Neuronal stem cell (in vitro differentiated cells): ENCODE measurements at regions not wholly inside any gene's neighbourhood (a gene's known extent, or its start where the extent isn't known, plus 50 kb on each side); places are given as distances from the start of the nearest gene placed in this dataset.
"Not testable (repeated sequence)": the region's sequence is repeated elsewhere in the genome, so short reads cannot be mapped to it uniquely, and the experiment has no call there.

ENCODE experiments used
- DNase-seq: peaks from one replicate; pipeline ENCODE4 v3.0.0-alpha.2; 2013; ENCODE audit warnings: low spot score
- H2AFZ ChIP-seq: one replicate; pipeline ENCODE4 v1.6.1; 2013; ENCODE audit warnings: mild to moderate bottlenecking, low read length, inconsistent platforms
- H2AK5ac ChIP-seq: 2 replicates; pipeline ENCODE4 v1.6.1; 2013; ENCODE audit warnings: low read depth, mild to moderate bottlenecking, inconsistent platforms, low read length, moderate library complexity, mixed read lengths
- H2BK120ac ChIP-seq: 2 replicates; pipeline ENCODE4 v1.6.1; 2013; ENCODE audit warnings: low read depth, mild to moderate bottlenecking, inconsistent platforms, low read length, moderate library complexity, mixed read lengths
- H2BK12ac ChIP-seq: one replicate; pipeline ENCODE4 v1.6.1; 2013; ENCODE audit warnings: low read length, inconsistent platforms
- H2BK15ac ChIP-seq: 2 replicates; pipeline ENCODE4 v1.6.1; 2013; ENCODE audit warnings: mild to moderate bottlenecking, low read length, inconsistent platforms, mixed read lengths
- H2BK5ac ChIP-seq: one replicate; pipeline ENCODE4 v1.6.1; 2013; ENCODE audit warnings: inconsistent platforms, mild to moderate bottlenecking, low read length, moderate library complexity
- H3K14ac ChIP-seq: one replicate; pipeline ENCODE4 v1.6.1; 2013; ENCODE audit warnings: low read length, inconsistent platforms
- H3K18ac ChIP-seq: 2 replicates; pipeline ENCODE4 v1.6.1; 2013; ENCODE audit warnings: low read length, inconsistent platforms
- H3K23ac ChIP-seq: 2 replicates; pipeline ENCODE4 v1.6.1; 2013; ENCODE audit warnings: low read depth, mild to moderate bottlenecking, mixed read lengths, low read length, inconsistent platforms; ENCODE audit not compliant: poor library complexity
- H3K27ac ChIP-seq: replicated peaks from 3 replicates; pipeline ENCODE4 v1.5.1; 2013; ENCODE audit warnings: low read length, inconsistent platforms
- H3K27me3 ChIP-seq, 3 experiments: 2 replicates each; pipeline ENCODE4 v1.6.1; 2013; ENCODE audit warnings: low read length in 3 of 3, mild to moderate bottlenecking in 2 of 3, inconsistent platforms in 1 of 3, low read depth in 1 of 3, mixed read lengths in 1 of 3, moderate library complexity in 1 of 3; ENCODE audit not compliant: control insufficient read depth in 3 of 3, insufficient read depth in 3 of 3
- H3K36me3 ChIP-seq, 2 donors: replicated peaks in 1 of 2; 2 replicates each; pipeline ENCODE4 v1.6.1; 2013; ENCODE audit warnings: low read length in 2 of 2; ENCODE audit not compliant: control insufficient read depth in 2 of 2, insufficient read depth in 2 of 2
- H3K4ac ChIP-seq: 2 replicates; pipeline ENCODE4 v1.6.1; 2013; ENCODE audit warnings: inconsistent platforms, mild to moderate bottlenecking, low read length, moderate library complexity
- H3K4me1 ChIP-seq, 2 donors: 1 replicate in 1 of 2; 2 replicates in 1 of 2; pipeline ENCODE4 v1.6.1; 2013; ENCODE audit warnings: low read length in 2 of 2, low read depth in 1 of 2; ENCODE audit not compliant: control insufficient read depth in 2 of 2, insufficient read depth in 1 of 2
- H3K4me2 ChIP-seq: one replicate; pipeline ENCODE4 v1.6.1; 2013; ENCODE audit warnings: mild to moderate bottlenecking, low read length, inconsistent platforms; ENCODE audit not compliant: insufficient read depth, poor library complexity, severe bottlenecking
- H3K4me3 ChIP-seq, 2 donors: 2 replicates each; pipeline ENCODE4 v1.5.1; 2013; ENCODE audit warnings: low read length in 2 of 2, mild to moderate bottlenecking in 2 of 2, inconsistent platforms in 1 of 2, moderate library complexity in 1 of 2
- H3K79me1 ChIP-seq: one replicate; pipeline ENCODE4 v1.6.1; 2013; ENCODE audit warnings: low read depth, mild to moderate bottlenecking, inconsistent platforms, low read length, moderate library complexity
- H3K9ac ChIP-seq: one replicate; pipeline ENCODE4 v1.6.1; 2013; ENCODE audit warnings: mild to moderate bottlenecking, low read depth, low read length, inconsistent platforms; ENCODE audit not compliant: poor library complexity
- H3K9me3 ChIP-seq, 2 donors: replicated peaks in 1 of 2; 2 replicates each; pipeline versions ENCODE3 to v1.6.1; 2013; ENCODE audit warnings: low read length in 2 of 2, mild to moderate bottlenecking in 2 of 2, inconsistent platforms in 1 of 2, low read depth in 1 of 2, mixed read lengths in 1 of 2, moderate library complexity in 1 of 2; ENCODE audit not compliant: control insufficient read depth in 2 of 2, insufficient read depth in 1 of 2
- H4K8ac ChIP-seq: one replicate; pipeline ENCODE4 v1.6.1; 2013; ENCODE audit warnings: low read depth, mild to moderate bottlenecking, inconsistent platforms, low read length, moderate library complexity
- H4K91ac ChIP-seq: one replicate; pipeline ENCODE4 v1.6.1; 2013; ENCODE audit warnings: low read length, low read depth, mild to moderate bottlenecking, inconsistent platforms; ENCODE audit not compliant: poor library complexity
- WGBS, 2 donors: extraction: QIAGEN DNeasy Blood & Tissue Kit; methylation state at CpG; one replicate each; pipeline ENCODE4 v1.1.7; 2013; ENCODE audit warnings: missing lambda C conversion rate in 2 of 2, mixed read lengths in 1 of 2; ENCODE audit not compliant: insufficient read length in 2 of 2, insufficient replicate concordance in 1 of 2; ENCODE audit errors: extremely low coverage in 2 of 2; 5-methylcytosine and 5-hydroxymethylcytosine counted together

- H2BK5ac ChIP-seq = no peak overlapping the region
- no peaks in the 10 kb centered on the region for H3K4me1 ChIP-seq
- H3K14ac ChIP-seq = no peak overlapping the region
- H3K79me1 ChIP-seq = no peaks in the 10 kb centered on the region
- no peak overlapping the region for H2BK15ac ChIP-seq
- H3K4me3 ChIP-seq = no peak overlapping the region
- no peak overlapping the region for H3K4ac ChIP-seq
- no CpG with 5 or more reads among the region's 2 CpGs for WGBS, 2 donors
- no peak overlapping the region for H4K8ac ChIP-seq
- H2BK120ac ChIP-seq = no peak overlapping the region
- H3K18ac ChIP-seq = no peak overlapping the region
- H3K9ac ChIP-seq = no peak overlapping the region
- no peak overlapping the region for H2AK5ac ChIP-seq
- no peaks in the 10 kb centered on the region for H3K9me3 ChIP-seq
- DNase-seq = no peak
- no peak overlapping the region for H4K91ac ChIP-seq
- no peak overlapping the region for H3K4me2 ChIP-seq
- H3K27ac ChIP-seq = no peak overlapping the region
- no peak overlapping the region for H2AFZ ChIP-seq
- no peaks in the 10 kb centered on the region for H3K36me3 ChIP-seq
- H3K27me3 ChIP-seq = no peaks in the 10 kb centered on the region
- H2BK12ac ChIP-seq = no peak overlapping the region
- H3K23ac ChIP-seq = no peak overlapping the region
These were observed 56.5 kb upstream of the COL5A2 start for GRCh38 chr2:189236066-189236465.

DNA sequence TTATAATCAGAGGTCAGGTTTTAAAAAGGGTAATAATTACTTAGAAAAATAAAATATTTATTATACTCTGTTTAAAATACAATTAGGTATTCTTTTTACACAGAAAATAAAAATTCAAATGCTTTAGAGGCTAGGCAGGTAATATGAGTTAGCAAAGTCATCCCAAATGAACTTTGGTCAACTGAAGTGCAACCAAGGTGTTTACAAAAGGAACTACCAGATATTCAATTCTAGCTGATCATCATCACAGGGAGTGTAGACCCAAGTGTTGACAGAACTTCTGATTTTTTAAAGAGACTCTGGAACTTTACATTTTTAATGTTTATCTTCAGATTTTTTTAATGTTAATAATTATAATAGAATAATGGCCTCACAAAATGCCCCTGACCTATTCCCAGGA is 59.3 kb upstream of the COL5A2 start:
- H3K14ac ChIP-seq = no peak overlapping the region
- H3K79me1 ChIP-seq = no peaks in the 10 kb centered on the region
- no peaks in the 10 kb centered on the region for H3K9me3 ChIP-seq
- no peak overlapping the region for H2BK5ac ChIP-seq
- H3K9ac ChIP-seq = no peak overlapping the region
- H3K18ac ChIP-seq = no peak overlapping the region
- no peak overlapping the region for H2BK120ac ChIP-seq
- H2AK5ac ChIP-seq = no peak overlapping the region
- no peak for DNase-seq
- no peak overlapping the region for H2BK15ac ChIP-seq
- no peak overlapping the region for H3K4me3 ChIP-seq
- no peak overlapping the region for H2BK12ac ChIP-seq
- no peak overlapping the region for H3K4ac ChIP-seq
- H3K27ac ChIP-seq = no peak overlapping the region
- H3K27me3 ChIP-seq = no peaks in the 10 kb centered on the region
- no peak overlapping the region for H3K4me2 ChIP-seq
- no peak overlapping the region for H4K8ac ChIP-seq
- H3K23ac ChIP-seq = no peak overlapping the region
- no peaks in the 10 kb centered on the region for H3K36me3 ChIP-seq
- no peak overlapping the region for H2AFZ ChIP-seq
- H3K4me1 ChIP-seq = no peaks in the 10 kb centered on the region
- no peak overlapping the region for H4K91ac ChIP-seq

DNA sequence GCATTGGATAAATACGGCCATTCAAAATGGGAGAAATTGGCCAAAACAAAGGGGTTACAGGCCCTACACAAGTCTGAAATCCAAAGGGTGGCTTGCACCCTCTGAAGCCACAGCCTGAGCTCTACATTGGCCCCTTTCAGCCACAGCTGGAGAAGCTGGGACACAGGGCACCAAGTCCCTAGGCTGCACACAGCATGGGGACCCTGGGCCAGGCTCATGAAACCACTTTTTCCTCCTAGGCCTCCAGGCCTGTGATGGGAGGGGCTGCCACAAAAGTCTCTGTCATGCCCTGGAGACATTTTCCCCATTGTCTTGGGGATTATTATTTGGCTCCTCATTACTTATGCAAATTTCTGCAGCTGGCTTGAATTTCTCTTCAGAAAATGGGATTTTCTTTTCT is 64.3 kb upstream of the COL5A2 start:
- H3K79me1 ChIP-seq, DNase-seq, H2AFZ ChIP-seq, H2BK12ac ChIP-seq, H3K27ac ChIP-seq, H3K4me2 ChIP-seq, H2AK5ac ChIP-seq, H4K8ac ChIP-seq, H3K4ac ChIP-seq, H2BK5ac ChIP-seq, H3K36me3 ChIP-seq, H3K4me3 ChIP-seq, H3K27me3 ChIP-seq, H3K9ac ChIP-seq, H3K23ac ChIP-seq, H2BK15ac ChIP-seq, H3K4me1 ChIP-seq, H3K9me3 ChIP-seq, H3K18ac ChIP-seq, H2BK120ac ChIP-seq, H3K14ac ChIP-seq, H4K91ac ChIP-seq: not testable (repeated sequence)
- no CpG with 5 or more reads among the region's 1 CpG for WGBS, 2 donors

DNA sequence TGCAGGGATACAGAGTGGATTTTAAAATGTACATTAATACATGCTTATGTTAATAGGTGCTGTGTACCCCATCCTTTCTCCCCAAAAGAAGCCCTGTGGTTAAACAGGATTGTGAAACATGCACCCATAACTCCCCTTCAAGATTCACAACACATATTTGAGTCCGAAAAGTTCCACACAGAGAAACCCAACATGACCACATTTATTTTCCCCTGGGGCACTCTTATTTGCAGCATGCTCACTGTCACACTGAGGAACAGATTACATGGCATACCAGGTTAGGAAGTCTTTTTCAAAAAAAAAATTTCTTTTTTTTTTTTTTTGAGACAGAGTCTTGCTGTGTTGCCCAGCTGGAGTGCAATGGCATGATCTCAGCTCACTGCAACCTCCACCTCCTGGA is 67.7 kb upstream of the COL5A2 start:
- Histone ChIP-seq H2BK12ac (no peak overlapping the region), H4K91ac (no peak overlapping the region), H2AK5ac (no peak overlapping the region), H3K4me2 (no peak overlapping the region), H3K4me3 (no peak overlapping the region), H2BK15ac (no peak overlapping the region), H2BK120ac (no peak overlapping the region), H3K27me3 (no peaks in the 10 kb centered on the region), H3K27ac (no peak overlapping the region), H3K18ac (no peak overlapping the region), H3K23ac (no peak overlapping the region), H3K4me1 (no peaks in the 10 kb centered on the region), H3K9ac (no peak overlapping the region), H4K8ac (no peak overlapping the region), H3K9me3 (no peaks in the 10 kb centered on the region), H2BK5ac (no peak overlapping the region), H3K36me3 (no peaks in the 10 kb centered on the region), H3K14ac (no peak overlapping the region), H3K79me1 (no peaks in the 10 kb centered on the region), H3K4ac (no peak overlapping the region), H2AFZ (no peak overlapping the region)
- no peak for DNase-seq
- no CpG with 5 or more reads among the region's 1 CpG for WGBS, 2 donors
